ENCODE measurements at regions not wholly inside any gene's neighbourhood (a gene's known extent, or its start where the extent isn't known, plus 50 kb on each side); places are given as distances from the start of the nearest gene placed in this dataset.

GRCh38 chr2:120539937-120540718 is 194.2 kb downstream of the INHBB start (continued):
- no peak for TF ChIP-seq CERS6 (CRISPR knock-in tag; IDR thresholded peaks at IDR 0.05)
- TF ChIP-seq ZNF317 (CRISPR knock-in tag; IDR thresholded peaks at IDR 0.05): peak; percentile 54
- TF ChIP-seq SP5 (CRISPR knock-in tag; IDR thresholded peaks at IDR 0.05; ENCODE audit: borderline replicate concordance, low read depth): no peak
- no peak for TF ChIP-seq ZBTB1 (CRISPR knock-in tag; IDR thresholded peaks at IDR 0.05; ENCODE audit: borderline replicate concordance)
- TF ChIP-seq ZNF331 (CRISPR knock-in tag; IDR thresholded peaks at IDR 0.05): peak; percentile 33; the same call in 1 of the 2 replicates
- no peak for TF ChIP-seq IKZF1 (IDR thresholded peaks at IDR 0.05)
- TF ChIP-seq RFXANK (CRISPR knock-in tag; IDR thresholded peaks at IDR 0.05): no peak
- TF ChIP-seq TRIM22 (IDR thresholded peaks at IDR 0.05): no peak
- TF ChIP-seq ZNF792 (CRISPR knock-in tag; IDR thresholded peaks at IDR 0.05): peak; percentile 49; the same call in 1 of the 2 replicates
- no peak for TF ChIP-seq TIGD3 (CRISPR knock-in tag; IDR thresholded peaks at IDR 0.05; ENCODE audit: borderline replicate concordance)
- no peak for TF ChIP-seq NFYB (CRISPR knock-in tag; IDR thresholded peaks at IDR 0.05)
- TF ChIP-seq BCL3 (CRISPR knock-in tag; IDR thresholded peaks at IDR 0.05): peak; percentile 83; the same call in 1 of the 2 replicates
- no peak for TF ChIP-seq GPN1 (CRISPR knock-in tag; IDR thresholded peaks at IDR 0.05; ENCODE audit: borderline replicate concordance)
- TF ChIP-seq TCF7 (IDR thresholded peaks at IDR 0.05; ENCODE audit: low read depth): no peak; the same call in 1 of the 2 replicates
- TF ChIP-seq HDAC6 (IDR thresholded peaks at IDR 0.05; ENCODE audit: low read depth, low read length): no peak
- no peak for TF ChIP-seq ATF5 (CRISPR knock-in tag; IDR thresholded peaks at IDR 0.05; ENCODE audit: low read depth)
- no peak for TF ChIP-seq FOSL1 (CRISPR knock-in tag; IDR thresholded peaks at IDR 0.05; ENCODE audit: borderline replicate concordance)
- TF ChIP-seq NR0B2 (CRISPR knock-in tag; IDR thresholded peaks at IDR 0.05): no peak
- peak; percentile 89 for TF ChIP-seq RCOR2 (CRISPR knock-in tag; IDR thresholded peaks at IDR 0.05)
